IPS DF 4.7 (cell line): ENCODE measurements at regions not wholly inside any gene's neighbourhood (a gene's known extent, or its start where the extent isn't known, plus 50 kb on each side); places are given as distances from the start of the nearest gene placed in this dataset.

Experiments used
- DNase-seq: peaks from one replicate; pipeline ENCODE4 v3.0.0-alpha.2; 2013; ENCODE audit warnings: low spot score; ENCODE audit errors: extremely low read depth

- DNase-seq = no peak
Measured at GRCh38 chr1:87194856-87195255, 133.8 kb upstream of the LMO4 start.

GRCh38 chr1:87196110-87196827 is 132.4 kb upstream of the LMO4 start:
- no peak for DNase-seq

DNA sequence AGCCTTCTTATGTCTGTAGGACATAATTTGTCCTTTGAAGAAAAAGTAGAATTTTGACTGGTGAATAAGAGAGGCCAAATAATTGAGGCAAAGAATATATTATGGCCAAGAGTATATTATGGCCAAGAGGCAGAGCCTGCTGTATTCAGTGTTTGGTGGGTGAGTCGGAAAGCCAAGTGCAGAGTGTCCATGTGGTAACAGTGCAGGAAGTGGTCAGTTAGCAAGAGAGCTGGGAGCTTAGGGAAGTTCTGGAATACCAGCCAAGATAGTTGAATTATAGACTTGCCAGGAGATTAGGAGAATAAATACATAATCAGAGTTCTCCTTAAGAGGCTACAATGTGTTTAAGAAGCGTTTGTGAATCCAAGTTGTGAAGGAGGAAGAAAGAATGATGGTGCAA is 131.5 kb upstream of the LMO4 start:
- DNase-seq = no peak

DNA sequence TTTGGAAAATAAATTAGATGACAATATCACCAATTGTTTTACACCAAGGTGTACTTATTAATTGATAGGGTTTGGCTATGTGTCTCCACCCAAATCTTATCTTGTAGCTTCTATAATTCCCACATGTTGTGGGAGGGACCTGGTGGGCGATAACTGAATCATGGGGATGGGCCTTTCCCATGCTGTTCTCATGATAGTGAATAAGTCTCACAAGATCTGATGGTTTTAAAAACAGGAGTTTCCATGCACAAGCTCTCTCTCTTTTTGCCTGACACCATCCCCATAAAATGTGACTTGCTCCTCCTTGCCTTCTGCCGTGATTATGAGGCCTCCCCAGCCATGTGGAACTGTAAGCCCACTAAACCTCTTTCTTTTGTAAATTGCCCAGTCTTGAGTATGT is 131.0 kb upstream of the LMO4 start:
- DNase-seq = no peak

DNA sequence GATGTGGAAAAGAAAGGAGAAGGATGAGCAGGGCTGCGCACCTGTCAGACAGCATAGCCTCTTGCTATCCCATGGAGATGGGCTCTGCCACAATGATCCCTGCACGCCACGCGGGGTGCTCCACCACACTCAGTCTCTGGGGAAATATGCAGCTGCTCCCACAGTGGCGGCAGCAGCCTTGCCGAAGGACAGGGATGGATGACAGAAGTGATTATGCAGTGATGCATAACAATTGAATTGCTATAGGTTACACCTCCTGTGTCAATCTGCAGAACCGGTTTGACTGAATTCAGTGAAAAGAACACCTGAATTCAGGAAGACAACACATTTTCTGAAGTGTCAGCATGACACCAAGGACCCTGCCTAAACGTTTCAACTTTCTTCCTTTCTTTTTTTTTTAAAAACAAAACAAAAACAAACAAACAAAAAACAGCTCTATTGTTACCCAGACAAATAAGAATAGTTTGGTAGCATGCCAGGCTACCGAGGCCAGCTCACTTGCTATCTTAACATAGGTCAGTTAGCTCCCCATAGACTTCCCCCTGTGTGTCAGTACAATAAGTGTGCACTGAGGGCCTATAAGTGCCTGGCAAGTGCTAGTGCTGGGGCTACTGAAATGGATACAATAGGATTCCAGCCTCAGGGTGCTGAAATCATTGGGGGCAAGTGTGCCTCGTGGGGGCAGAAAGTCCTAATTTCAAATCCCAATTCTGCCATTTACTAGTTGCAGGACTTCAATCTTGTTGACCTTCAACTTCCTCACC is 127.6 kb upstream of the LMO4 start:
- DNase-seq = no peak

GRCh38 chr1:87201768-87202167 is 126.9 kb upstream of the LMO4 start:
- no peak for DNase-seq

GRCh38 chr1:87202451-87202850 is 126.2 kb upstream of the LMO4 start:
- no peak for DNase-seq

DNA sequence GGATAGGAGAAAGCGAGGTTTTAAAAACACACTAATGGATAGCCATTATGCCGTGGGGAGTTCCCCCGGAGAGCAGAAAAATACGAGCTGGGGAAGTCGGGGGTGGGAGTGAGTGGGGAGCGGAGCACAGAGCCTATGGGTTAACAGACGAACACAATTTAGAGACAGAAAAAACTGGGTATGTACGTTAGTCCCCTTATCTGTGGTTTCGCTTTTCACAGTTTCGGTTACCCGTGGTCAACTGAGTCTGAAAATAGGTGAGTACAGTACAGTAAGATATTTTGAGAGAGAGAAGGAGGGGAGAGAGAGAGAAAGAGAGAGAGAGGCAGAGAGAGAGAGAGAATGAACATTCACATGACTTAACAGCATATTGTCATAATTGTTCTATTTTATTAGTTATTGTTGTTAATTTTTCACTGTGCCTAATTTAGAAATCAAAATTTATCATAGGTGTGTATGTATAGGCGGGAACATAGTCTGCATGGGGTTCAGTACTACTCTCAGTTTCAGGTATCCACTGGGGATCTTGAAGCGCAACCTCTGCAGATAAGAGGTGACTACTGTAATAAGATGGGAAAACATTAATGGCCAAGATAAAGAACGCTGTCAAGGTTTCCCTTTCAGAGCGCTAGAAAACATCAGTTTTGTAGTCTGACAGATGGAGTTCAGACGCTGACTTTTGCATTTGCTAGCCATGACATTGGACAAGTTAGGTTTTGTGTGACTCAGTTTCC is 125.6 kb upstream of the LMO4 start:
- no peak for DNase-seq

- no peak for DNase-seq
Measured at GRCh38 chr1:87203904-87204303, 124.8 kb upstream of the LMO4 start.

DNA sequence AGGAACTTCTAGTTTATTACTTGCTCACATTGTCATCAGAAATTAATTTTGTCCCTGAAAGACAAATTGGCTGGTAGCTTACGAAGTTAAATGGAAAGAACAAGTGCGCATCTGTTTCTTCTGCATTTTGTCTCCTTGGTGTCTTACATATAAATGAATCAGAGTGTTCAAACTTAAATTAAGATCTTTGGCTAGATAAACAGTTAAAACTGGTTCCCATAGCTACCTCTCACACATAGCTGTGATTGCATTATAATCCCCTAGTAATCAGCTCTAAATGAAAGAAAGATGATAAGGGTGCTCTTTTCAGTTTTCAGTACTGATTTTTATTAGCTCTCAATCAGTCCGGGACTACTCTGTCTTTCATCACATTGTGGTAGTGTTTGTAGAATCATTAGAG is 124.2 kb upstream of the LMO4 start:
- no peak for DNase-seq

DNA sequence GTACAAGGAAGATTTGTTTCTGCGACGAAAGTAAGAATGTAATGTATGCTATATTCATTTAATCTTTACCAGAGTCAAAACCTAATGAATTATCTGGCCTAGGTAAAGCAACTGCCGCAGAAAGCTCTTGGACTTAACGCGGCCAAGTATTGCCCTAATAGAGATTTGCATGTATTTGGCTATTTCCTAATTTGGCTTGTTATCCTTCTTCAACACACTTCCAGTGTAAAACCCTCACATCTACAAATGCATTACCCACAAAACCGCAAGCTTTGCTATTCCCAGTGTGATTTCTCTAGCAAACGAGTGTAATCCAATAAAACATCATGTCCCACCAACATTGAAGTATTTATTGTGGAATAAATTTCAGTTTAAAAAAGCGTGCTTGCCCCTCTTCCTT is 123.8 kb upstream of the LMO4 start:
- no peak for DNase-seq

DNA sequence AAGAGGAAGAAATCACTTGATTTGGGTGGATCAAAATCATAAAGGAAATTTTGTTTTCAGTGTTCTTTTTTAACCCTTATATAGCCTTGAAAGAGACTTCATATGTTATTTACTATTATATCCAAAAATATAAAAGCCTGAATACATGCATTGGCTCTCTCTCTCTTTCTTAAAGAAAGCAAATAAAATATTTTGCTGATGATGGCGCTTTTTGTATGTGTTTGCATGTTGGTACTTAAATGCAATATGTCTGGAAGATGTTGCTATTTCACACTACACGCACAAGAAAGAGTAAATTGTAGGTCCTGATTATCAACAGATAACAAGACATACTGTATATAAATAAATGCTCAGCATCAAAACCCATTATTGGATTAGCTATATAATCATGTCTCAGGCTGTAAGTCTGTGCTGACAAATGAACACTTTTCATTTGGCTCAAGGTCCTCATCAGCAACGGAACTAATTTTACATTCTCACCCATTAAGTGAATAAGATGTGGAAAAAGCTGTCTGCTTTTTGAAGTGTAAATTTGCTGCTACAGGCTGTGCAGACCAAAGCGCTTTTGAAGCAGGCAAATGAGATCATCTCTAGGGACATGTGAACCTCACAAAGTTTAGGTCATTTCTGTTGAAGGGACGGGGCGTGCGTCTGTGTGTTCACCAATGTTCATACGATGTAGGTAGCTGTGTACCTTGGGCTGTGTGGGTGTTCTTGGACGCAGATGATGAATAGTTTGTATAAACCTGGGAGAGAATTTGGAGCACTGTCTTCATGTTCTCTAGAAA is 122.4 kb upstream of the LMO4 start:
- DNase-seq = no peak

DNA sequence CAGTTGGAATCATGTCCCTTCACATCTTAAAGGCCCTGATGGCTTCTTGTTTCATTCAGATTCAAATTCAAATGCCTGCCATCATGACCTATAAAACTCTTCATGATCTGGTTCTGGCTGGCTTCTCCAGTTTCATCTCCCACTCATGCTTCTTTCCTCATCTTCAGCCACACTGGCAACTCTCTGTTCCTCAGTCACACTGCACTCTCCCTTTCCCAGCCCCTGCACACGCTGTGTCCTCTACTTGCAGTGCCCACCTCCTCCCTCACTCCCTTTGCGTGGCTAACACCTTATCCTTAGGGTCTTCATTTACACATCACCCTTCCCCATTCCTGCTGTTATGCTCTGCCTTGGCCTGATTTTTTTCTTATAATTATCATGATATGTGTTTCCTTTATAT is 120.6 kb upstream of the LMO4 start:
- DNase-seq = no peak

GRCh38 chr1:87208931-87209330 is 119.7 kb upstream of the LMO4 start:
- DNase-seq = no peak

GRCh38 chr1:87210151-87210550 is 118.5 kb upstream of the LMO4 start:
- DNase-seq = no peak

DNA sequence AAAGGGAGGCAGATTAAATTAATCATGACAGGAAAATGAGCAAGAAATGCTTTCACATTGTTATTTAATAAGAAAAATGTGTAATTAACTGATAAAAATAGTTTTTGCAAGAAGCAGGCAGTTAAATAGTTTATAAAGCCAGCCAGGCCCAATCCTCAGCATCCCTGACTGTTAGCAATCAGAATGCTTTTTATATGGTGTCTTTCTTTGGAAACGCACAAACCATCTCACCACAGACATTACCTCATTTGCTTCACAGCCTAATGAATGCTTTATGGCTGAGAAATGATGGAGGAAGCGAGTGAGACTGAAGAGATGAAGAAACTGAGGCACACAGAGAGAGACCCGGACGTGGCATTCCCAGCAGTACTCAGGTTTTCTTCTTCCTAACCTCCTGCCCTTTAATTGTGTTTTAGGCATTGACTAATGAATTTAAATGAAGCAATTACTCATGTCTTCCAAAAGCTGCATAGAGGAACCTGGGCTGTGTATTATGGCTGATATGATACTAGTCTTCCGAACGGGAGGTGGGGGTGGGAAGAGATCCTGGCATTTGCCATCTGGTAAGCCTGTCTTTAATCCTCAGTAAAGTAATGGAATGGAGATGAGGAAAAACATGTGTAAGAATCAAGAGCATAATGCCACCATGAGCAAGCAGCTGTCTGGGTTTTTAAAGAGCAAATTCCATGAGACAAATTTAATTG is 116.1 kb upstream of the LMO4 start:
- DNase-seq = no peak

- no peak for DNase-seq
Measured at GRCh38 chr1:87213135-87213515, 115.6 kb upstream of the LMO4 start.

GRCh38 chr1:87215592-87215991 is 113.1 kb upstream of the LMO4 start:
- DNase-seq = no peak

- DNase-seq = no peak
Measured at GRCh38 chr1:87218618-87219017, 110.1 kb upstream of the LMO4 start.

GRCh38 chr1:87219141-87219540 is 109.5 kb upstream of the LMO4 start:
- no peak for DNase-seq

- no peak for DNase-seq
Measured at GRCh38 chr1:87219626-87220025, 109.1 kb upstream of the LMO4 start.
